Astrocyte (in vitro differentiated cells and primary cell): ENCODE measurements at regions not wholly inside any gene's neighbourhood (a gene's known extent, or its start where the extent isn't known, plus 50 kb on each side); places are given as distances from the start of the nearest gene placed in this dataset.

Source experiments
- DNase-seq: peaks from one replicate; pipeline ENCODE4 v3.0.0-alpha.2; 2010; ENCODE audit warnings: low read depth
- FAIRE-seq: peaks from 2 replicates; lab custom pipeline; 2011; peaks lifted over from hg19 to GRCh38; lab: Jason Lieb, UNC
- H2AFZ ChIP-seq: 2 replicates; pipeline ENCODE4 v1.6.0; 2012; ENCODE audit warnings: low read depth, low read length, inconsistent platforms
- H3K27ac ChIP-seq: 2 replicates; pipeline ENCODE4 v1.5.1; 2011; ENCODE audit warnings: low read depth, low read length, inconsistent platforms
- H3K27me3 ChIP-seq: 2 replicates; pipeline ENCODE4 v1.6.0; 2011; ENCODE audit warnings: low read length, inconsistent platforms; ENCODE audit not compliant: insufficient read depth
- H3K36me3 ChIP-seq: 2 replicates; pipeline ENCODE4 v1.5.1; 2011; ENCODE audit warnings: low read length, inconsistent platforms; ENCODE audit not compliant: insufficient read depth
- H3K4me1 ChIP-seq: 2 replicates; pipeline ENCODE4 v1.5.1; 2011; ENCODE audit warnings: low read length, inconsistent platforms; ENCODE audit not compliant: insufficient read depth
- H3K4me2 ChIP-seq: 2 replicates; pipeline ENCODE4 v1.6.0; 2012; ENCODE audit warnings: low read length, inconsistent platforms
- H3K4me3 ChIP-seq: 2 replicates; pipeline ENCODE4 v1.5.1; 2011; ENCODE audit warnings: low read depth, mild to moderate bottlenecking, low read length, inconsistent platforms; ENCODE audit not compliant: insufficient read depth
- H3K79me2 ChIP-seq: 2 replicates; pipeline ENCODE4 v1.6.0; 2012; ENCODE audit warnings: mild to moderate bottlenecking, low read length, inconsistent platforms; ENCODE audit not compliant: insufficient read depth
- H3K9ac ChIP-seq: 2 replicates; pipeline ENCODE4 v1.6.0; 2012; ENCODE audit warnings: mild to moderate bottlenecking, low read length, inconsistent platforms
- H3K9me3 ChIP-seq: 2 replicates; pipeline ENCODE4 v1.5.1; 2012; ENCODE audit warnings: low read depth, mild to moderate bottlenecking, low read length, inconsistent platforms; ENCODE audit not compliant: insufficient read depth
- H4K20me1 ChIP-seq: 2 replicates; pipeline ENCODE4 v1.6.0; 2012; ENCODE audit warnings: low read length, inconsistent platforms; ENCODE audit not compliant: insufficient read depth
- H3K27ac Mint-ChIP-seq: one replicate; pipeline ENCODE4 v1.8.0; 2021; ENCODE audit warnings: mild to moderate bottlenecking, mixed read lengths; ENCODE audit not compliant: unreplicated experiment
- H3K27me3 Mint-ChIP-seq: one replicate; pipeline ENCODE4 v1.8.0; 2021; ENCODE audit warnings: low read depth, mixed read lengths; ENCODE audit not compliant: unreplicated experiment
- H3K36me3 Mint-ChIP-seq: one replicate; pipeline ENCODE4 v1.8.0; 2021; ENCODE audit warnings: low read depth, mixed read lengths; ENCODE audit not compliant: unreplicated experiment
- H3K4me1 Mint-ChIP-seq: one replicate; pipeline ENCODE4 v1.8.0; 2021; ENCODE audit warnings: low read depth, mixed read lengths; ENCODE audit not compliant: unreplicated experiment
- H3K4me3 Mint-ChIP-seq: one replicate; pipeline ENCODE4 v1.8.0; 2021; ENCODE audit warnings: mild to moderate bottlenecking, moderate library complexity, mixed read lengths; ENCODE audit not compliant: unreplicated experiment
- H3K9me3 Mint-ChIP-seq: one replicate; pipeline ENCODE4 v1.8.0; 2021; ENCODE audit warnings: mild to moderate bottlenecking, mixed read lengths; ENCODE audit not compliant: unreplicated experiment
- CTCF ChIP-seq: IDR thresholded peaks from 2 replicates; pipeline ENCODE4 v1.5.1; 2011; ENCODE audit warnings: low read depth, mild to moderate bottlenecking, inconsistent platforms, low read length, moderate library complexity; ENCODE audit not compliant: insufficient read depth
- EZH2 ChIP-seq: IDR thresholded peaks from 2 replicates; pipeline ENCODE4 v1.6.1; 2012; ENCODE audit warnings: mild to moderate bottlenecking, low read length, inconsistent platforms; ENCODE audit not compliant: insufficient read depth

- Mint-ChIP-seq H3K36me3 (no peaks in the 10 kb centered on the region), H3K27ac (no peak overlapping the region), H3K27me3 (peaks cover 4% of the 10 kb centered on the region), H3K4me3 (no peak overlapping the region), H3K4me1 (no peaks in the 10 kb centered on the region), H3K9me3 (no peaks in the 10 kb centered on the region)
- H3K79me2 ChIP-seq, result no peaks in the 10 kb centered on the region
- H3K4me2 ChIP-seq, result no peak overlapping the region
- H3K4me3 ChIP-seq, result no peak overlapping the region
- no peak overlapping the region for H3K27ac ChIP-seq
- H3K36me3 ChIP-seq, result no peaks in the 10 kb centered on the region
- H3K9me3 ChIP-seq, result no peaks in the 10 kb centered on the region
- DNase-seq, result peak; percentile 31
- no peak overlapping the region for H2AFZ ChIP-seq
- H4K20me1 ChIP-seq, result no peaks in the 10 kb centered on the region
- no peak for FAIRE-seq
- H3K4me1 ChIP-seq, result peaks cover 14% of the 10 kb centered on the region
- H3K9ac ChIP-seq, result no peak overlapping the region
- no peaks in the 10 kb centered on the region for H3K27me3 ChIP-seq
- TF ChIP-seq EZH2 (no peak), CTCF (no peak)
These were observed 104.4 kb downstream of the RDH14 start for GRCh38 chr2:18456026-18456425.

- DNase-seq (peak; percentile 82), FAIRE-seq (peak; percentile 97)
- no peaks in the 10 kb centered on the region for H4K20me1 ChIP-seq
- peaks cover 14% of the 10 kb centered on the region for H3K4me1 ChIP-seq
- H3K27ac ChIP-seq, result no peak overlapping the region
- peak overlapping the region; percentile 31 for H3K4me2 ChIP-seq
- H3K27me3 ChIP-seq, result no peaks in the 10 kb centered on the region
- Mint-ChIP-seq H3K9me3 (no peaks in the 10 kb centered on the region), H3K4me1 (no peaks in the 10 kb centered on the region), H3K36me3 (no peaks in the 10 kb centered on the region), H3K27ac (no peak overlapping the region), H3K4me3 (no peak overlapping the region), H3K27me3 (peaks cover 5% of the 10 kb centered on the region)
- no peaks in the 10 kb centered on the region for H3K9me3 ChIP-seq
- TF ChIP-seq EZH2 (no peak), CTCF (no peak)
- no peak overlapping the region for H2AFZ ChIP-seq
- no peak overlapping the region for H3K4me3 ChIP-seq
- H3K9ac ChIP-seq, result no peak overlapping the region
- H3K79me2 ChIP-seq, result no peaks in the 10 kb centered on the region
- no peaks in the 10 kb centered on the region for H3K36me3 ChIP-seq
These were observed 105.1 kb downstream of the RDH14 start for GRCh38 chr2:18455236-18455862.

- DNase-seq (no peak), FAIRE-seq (no peak)
- no peaks in the 10 kb centered on the region for H3K4me1 Mint-ChIP-seq
- no peaks in the 10 kb centered on the region for H3K79me2 ChIP-seq
- no peak overlapping the region for H3K9ac ChIP-seq
- H3K36me3 Mint-ChIP-seq, result no peaks in the 10 kb centered on the region
- H3K4me1 ChIP-seq, result peaks cover 14% of the 10 kb centered on the region
- no peak overlapping the region for H3K27ac Mint-ChIP-seq
- no peaks in the 10 kb centered on the region for H3K27me3 ChIP-seq
- no peak overlapping the region for H2AFZ ChIP-seq
- no peak overlapping the region for H3K4me3 ChIP-seq
- peaks cover 5% of the 10 kb centered on the region for H3K27me3 Mint-ChIP-seq
- TF ChIP-seq CTCF (no peak), EZH2 (no peak)
- H3K4me2 ChIP-seq, result peak overlapping the region; percentile 31
- H4K20me1 ChIP-seq, result no peaks in the 10 kb centered on the region
- no peak overlapping the region for H3K27ac ChIP-seq
- H3K4me3 Mint-ChIP-seq, result no peak overlapping the region
- no peaks in the 10 kb centered on the region for H3K36me3 ChIP-seq
- H3K9me3 Mint-ChIP-seq, result no peaks in the 10 kb centered on the region
- H3K9me3 ChIP-seq, result no peaks in the 10 kb centered on the region
These were observed 105.7 kb downstream of the RDH14 start for GRCh38 chr2:18454692-18455235.
